Urothelium cell line (cell line): ENCODE measurements at regions not wholly inside any gene's neighbourhood (a gene's known extent, or its start where the extent isn't known, plus 50 kb on each side); places are given as distances from the start of the nearest gene placed in this dataset.

Experiments
- DNase-seq: peaks from one replicate; pipeline ENCODE4 v3.0.0; 2011; ENCODE audit warnings: low spot score, mixed read lengths
- FAIRE-seq: peaks from 2 replicates; lab custom pipeline; 2011; peaks lifted over from hg19 to GRCh38; lab: Jason Lieb, UNC

DNA sequence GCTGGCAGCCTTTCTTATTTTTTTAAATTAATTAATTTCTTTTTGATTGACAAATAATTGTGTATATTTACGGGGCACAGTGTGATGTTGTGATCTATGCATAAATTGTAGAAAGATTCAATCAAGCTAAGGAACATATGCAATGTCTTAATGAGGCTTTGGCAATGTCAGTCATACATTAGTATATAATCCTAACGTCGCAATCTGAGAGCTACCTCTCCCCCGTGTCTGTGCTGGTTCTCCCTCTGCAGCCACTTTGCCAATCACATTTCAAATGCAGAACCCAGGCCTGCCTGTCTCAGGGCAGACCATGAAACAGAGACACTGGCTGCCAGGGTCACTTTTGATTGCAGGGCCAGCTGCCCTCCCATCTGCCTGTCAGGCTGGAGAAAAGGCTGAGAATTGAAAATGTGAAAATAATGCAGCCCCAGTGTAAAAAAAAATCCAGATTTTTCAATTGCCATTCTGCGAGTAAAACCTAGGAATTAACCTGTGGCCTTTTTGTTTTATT is 56.3 kb downstream of the SLC24A2 start:
- no peak for DNase-seq
- no peak for FAIRE-seq

DNA sequence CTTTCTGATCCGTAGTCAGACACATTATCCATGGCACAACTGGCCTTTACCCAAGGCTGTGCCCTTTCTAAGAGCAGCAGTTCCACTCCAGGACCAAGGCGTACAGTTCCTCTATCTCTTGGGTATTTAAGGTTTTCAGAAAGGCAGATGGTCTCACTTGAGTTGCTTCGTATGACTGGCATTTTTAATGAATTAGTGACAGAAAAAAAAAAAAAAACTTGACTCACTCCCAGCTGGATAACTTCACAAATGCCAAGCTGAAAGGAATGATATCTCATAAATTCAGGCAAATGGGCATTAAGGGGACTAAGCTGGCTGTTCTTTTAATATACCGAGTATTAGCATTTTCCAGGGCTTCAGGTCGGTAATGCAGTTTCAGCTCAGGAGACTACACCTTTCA is 60.7 kb downstream of the SLC24A2 start:
- FAIRE-seq, result no peak

DNA sequence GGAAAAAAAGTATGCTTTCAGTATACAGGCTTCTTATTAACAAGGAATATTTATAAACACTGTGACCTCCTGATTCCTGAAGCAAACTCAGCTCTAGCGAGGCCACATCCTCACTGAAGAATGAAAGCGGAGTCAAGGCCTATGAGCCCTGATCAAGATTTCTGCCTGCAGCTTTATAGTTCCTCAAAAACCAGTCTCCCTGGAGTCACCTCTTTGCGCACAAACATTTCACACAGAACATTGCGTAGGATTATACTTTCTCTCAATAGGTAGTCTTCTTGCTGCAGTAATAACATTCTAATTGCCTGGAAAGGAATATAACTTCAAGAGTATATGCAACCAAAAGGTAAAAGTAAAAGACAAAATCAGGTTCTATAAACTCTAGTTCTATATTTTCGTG is 62.9 kb downstream of the SLC24A2 start:
- DNase-seq (no peak), FAIRE-seq (no peak)

More for the DNA sequence above, 60.7 kb downstream of the SLC24A2 start:
- DNase-seq, result no peak

DNA sequence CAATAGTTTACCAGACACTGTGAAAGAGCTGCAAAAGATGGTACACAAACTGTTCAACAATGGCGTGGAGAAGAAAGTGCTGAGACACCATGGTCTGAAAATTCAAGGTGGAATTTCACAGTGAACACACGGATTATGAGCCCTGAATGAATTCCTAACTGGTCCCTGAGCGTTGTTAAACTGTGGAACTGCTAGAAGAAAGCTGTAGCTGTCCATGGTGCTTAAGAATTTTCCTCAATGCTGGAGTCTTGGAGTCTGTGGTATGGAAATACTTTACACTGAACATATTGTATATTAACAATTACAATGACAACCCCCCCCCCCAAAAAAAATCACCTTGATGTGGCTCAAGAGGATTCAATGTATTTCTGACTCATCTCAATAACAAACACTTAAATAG is 68.5 kb downstream of the SLC24A2 start:
- FAIRE-seq (no peak), DNase-seq (peak; percentile 13)

DNA sequence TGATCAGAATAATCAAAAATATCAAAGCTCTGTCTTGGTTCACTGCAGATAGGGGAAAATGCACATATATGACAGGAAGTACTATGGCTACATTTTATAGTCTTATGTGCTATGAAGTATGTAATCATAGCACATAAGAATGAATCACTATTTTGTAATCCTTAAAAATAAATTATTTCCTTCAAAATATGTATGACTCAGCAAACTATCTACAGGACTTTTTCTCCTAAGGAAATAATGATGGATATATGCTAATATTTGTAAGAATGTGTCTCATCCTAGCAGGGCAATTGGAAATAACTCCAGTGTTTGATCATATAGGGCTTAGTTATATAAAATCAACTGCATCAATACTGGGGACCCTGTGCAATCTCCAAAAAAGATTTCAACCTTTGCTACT is 85.1 kb downstream of the SLC24A2 start:
- DNase-seq (no peak), FAIRE-seq (no peak)

DNA sequence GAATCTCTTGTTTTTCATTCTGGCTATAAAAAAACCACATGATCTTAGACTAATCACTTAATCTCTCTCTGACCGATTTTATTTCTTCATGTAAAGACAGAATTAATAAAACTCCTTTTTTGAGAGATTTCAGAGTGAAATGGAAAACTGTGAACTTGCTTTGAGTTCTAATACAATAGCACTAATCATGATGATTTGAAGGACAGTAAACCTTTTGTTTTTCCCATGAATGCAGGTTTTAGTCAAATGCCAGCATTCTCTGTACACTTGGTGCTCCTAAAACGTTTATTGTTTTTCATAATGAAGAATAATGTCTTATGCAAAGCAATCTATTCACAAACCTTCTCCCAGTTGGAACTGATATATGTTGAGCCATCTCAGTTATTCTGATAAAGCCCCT is 86.8 kb downstream of the SLC24A2 start:
- DNase-seq (no peak), FAIRE-seq (no peak)

DNA sequence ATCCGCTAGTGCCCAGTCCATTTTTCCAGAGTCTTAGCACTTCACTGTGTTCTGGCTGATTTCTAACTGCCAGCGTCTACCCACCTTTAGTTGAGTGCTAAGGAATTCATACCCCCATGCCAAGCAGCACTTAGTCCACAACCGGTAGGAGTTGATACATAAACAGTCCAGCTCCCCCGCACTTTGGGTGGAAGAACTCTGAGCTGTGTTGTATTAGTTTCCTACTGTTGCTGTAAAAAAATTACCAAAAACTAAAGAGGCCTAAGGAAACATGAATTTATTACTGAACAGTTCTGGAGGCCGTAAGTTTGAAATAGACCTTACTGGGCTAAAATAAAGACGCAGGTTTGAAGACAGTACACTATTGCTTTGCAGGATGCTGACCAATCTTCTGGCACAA is 87.6 kb downstream of the SLC24A2 start:
- no peak for DNase-seq

DNA sequence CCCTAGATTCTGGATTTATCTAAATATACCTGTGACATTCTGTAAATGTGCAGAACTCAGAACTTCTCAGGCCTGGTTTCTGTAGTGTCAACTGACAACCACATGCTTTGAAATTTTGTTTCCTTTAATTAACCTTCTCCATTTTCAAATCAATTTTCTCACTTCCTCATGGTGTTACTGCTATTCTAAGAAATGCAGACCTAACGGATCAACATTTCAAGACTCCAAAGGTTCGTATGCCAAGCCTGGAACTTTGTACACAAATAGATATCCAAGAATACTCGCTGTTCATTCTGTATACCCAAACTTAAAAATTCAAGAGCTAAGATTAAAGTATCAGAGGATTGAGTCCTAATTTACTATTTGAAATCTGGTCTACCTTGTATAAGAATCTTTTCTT is 88.1 kb downstream of the SLC24A2 start:
- FAIRE-seq (no peak), DNase-seq (no peak)

More for the DNA sequence above, 87.6 kb downstream of the SLC24A2 start:
- FAIRE-seq, result no peak

DNA sequence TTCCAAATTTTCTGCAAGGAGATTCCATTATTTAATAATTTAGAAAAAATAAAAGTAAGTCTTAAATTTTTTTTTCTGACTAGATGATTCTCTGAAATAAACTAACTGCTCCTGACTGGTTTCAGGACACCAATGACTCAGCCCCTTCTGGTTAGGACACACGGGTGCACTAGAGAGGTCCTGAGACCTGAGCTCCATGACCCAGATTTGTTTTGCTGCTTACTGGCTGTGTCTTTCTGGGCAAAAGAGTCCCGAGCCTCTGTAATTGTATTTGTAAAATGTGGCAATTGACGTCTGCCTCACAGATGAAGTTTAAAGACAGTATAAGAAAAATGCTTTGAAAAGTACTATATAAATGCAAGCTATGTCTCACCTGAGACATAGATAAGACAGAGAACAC is 89.1 kb downstream of the SLC24A2 start:
- DNase-seq, result no peak
- no peak for FAIRE-seq

DNA sequence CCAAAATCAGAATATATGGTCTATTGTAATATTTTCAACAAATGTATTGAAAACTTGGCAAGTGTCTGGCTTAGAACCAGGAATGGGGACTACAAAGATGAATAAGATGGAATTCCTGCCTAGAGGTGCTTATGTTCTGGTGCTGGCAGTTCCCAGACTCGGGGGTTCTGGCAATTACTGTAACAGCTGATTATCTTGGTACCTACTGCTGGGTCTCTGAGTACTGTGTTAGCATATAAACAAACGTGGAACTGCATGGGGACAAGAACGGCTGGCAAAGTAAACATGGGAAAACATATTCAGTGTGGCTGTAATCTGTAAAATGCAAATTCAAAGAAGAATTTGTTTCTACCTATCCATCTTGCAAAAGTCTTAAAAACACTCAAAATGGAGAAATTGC is 89.9 kb downstream of the SLC24A2 start:
- FAIRE-seq (no peak), DNase-seq (no peak)

DNA sequence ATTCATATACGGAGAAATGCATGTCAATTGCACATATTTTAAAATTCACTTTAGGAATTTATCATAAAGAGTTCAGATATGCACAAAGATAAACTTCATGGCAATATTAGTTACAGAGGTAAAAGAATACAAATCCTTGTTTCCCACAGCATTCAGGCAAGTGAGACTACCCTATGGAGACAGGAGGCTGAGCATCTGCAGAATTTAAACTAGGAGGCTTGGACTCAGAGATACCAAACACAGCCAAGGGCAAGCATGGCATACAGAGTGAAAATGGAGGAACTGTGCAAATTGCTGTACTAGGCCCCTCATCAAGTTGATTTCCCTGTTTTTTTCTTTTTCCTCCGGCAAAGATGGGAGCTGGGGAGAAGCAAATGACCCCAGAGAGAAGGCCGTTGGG is 94.2 kb downstream of the SLC24A2 start:
- FAIRE-seq (no peak), DNase-seq (no peak)

DNA sequence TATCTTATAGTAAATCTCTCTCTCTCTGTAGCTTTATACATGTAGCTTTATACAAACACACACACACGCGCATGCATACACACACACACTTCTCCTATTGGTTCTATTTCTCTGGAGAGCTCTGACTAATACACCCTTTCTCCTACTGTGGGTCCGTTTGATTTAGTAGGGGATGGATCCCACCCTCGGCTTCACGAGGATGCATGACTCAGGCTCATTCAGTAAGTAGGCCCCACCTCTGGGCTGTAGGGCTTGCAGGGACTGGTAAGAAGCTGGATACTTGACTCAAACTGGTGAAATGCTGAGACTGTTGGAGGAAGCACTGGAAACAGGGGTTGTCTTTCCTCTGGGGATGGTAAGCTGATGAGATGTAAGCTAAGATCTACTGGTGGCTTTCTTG is 98.7 kb downstream of the SLC24A2 start:
- no peak for FAIRE-seq
- DNase-seq, result no peak

DNA sequence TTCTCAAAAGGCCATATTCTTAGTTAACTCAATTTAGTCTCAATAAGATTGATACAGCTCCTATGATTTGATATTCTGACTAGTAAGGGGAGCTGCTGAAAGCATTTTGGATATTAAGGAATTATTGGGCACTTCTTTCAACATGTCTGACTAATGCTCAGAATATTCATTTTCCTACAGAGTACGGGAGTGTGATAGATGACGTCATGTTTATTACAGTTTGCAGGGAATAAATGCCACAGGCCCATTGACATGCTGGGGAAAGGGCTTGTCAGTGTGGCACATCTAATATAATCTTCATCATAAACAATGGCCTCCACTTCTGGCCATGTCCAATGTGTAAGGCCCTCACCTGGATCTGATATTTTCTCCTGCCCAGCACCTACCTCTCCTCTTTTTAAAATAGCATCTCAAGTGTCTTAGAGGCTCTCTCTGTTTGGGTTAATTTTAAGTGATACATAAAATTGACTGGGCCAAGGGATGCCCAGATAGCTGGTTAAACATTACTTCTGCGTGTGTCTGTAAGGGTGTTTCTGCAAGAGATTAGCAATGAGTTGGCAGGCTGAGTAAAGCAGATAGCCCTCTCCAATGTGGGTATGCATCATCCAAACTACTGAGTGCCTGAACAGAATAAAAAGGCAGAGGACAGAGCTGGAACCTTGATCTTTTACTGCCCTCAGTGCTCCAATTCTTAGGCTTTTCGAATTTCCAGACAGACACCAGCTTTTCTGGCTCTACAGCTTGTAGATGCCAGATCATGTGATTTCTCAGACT is 99.3 kb downstream of the SLC24A2 start:
- DNase-seq, result peak; percentile 21
- no peak for FAIRE-seq

DNA sequence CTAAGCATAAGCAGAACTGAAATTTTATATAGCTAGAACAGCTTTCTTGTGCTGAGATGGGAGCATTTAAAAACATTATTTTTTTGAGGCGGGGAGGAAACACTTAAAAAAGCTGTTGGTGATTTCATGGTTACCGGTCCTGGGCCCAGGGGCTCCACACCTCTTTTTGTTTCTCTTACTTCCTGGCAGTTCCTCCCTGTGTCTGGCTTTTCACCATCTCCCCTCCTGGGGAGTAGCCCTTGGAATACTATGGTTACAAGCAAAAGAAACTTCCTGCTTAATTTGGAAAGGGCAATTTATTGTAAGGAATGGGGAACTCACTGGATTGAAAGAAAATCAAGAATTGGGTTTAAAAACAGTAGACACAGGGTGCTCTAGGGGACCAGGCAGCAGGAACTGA is 105.1 kb downstream of the SLC24A2 start:
- FAIRE-seq (no peak), DNase-seq (no peak)

DNA sequence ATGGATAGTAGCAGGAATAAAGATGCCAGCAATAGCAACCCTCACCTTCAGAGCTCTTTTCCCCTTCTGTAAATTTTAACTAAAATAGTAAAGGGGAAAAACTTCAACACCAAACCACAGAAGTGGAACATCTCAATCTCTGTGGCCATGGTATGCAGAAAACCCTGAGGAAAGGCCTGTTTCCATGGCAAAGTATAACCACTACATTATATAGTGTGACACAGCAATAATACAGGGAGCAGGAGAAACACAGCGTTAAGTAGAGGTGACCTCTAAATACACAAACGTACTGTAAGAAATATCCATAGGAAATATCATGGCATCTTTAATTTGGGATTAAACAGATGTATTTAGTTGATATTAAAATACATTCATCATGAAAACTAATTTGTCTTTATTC is 106.4 kb downstream of the SLC24A2 start:
- FAIRE-seq, result no peak
- DNase-seq, result no peak

DNA sequence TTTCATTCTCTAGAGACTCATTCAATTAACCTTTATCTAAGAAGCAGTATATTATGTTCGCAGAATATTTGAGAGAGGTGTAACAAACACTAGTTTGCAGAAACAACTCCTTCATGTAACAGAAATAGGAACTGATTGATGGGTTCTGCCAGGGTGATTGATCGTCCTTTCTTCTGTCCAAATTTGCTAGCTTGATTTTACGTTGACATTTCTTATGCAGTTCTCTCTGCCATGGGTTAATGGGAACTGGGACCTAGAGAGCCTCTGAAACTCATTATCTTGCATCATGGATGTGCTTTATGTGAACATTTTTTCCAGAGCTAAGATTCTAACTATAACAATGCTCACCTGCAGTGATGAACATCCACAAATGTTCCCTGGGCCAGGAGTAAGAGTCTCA is 107.0 kb downstream of the SLC24A2 start:
- DNase-seq (no peak), FAIRE-seq (no peak)

DNA sequence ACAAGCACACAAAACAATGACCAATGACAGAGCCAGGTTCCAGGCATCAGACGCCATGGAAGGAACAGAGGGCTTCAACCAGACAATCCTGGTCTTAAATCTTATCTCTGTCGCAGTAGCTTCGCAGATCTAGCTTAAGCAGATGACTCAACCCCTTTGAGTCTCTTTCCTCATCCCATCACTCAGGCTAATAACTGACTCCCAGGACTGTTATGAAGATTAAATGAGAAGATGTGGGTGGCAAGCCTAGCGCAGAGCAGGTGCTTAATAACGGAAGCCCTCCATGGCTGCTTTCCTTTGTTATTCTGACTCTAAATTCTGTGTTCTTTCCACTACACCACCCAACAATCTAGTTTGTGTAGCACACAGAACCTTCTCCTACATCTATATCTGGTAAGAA is 110.9 kb downstream of the SLC24A2 start:
- DNase-seq, result no peak
- no peak for FAIRE-seq

DNA sequence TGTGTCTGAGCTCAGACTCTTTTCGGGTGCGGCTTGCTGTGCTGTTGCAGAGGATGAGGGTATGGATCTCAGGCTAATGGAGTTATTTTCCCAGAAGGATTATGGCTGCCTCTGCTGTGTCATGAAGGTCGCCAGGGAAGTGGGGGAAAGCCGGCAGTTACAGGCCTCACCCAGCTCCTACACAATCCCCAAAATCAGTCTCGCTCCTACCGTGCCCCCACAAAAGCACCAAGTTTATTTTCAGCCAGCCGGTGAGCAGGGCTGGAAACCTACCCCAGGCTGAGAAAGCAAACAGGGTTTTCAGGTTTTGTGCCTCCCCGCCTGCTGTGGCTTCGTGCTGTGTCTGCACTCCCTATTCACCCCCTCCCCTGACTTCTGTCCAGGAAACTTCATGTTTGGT is 113.3 kb downstream of the SLC24A2 start:
- FAIRE-seq, result no peak
- no peak for DNase-seq

DNA sequence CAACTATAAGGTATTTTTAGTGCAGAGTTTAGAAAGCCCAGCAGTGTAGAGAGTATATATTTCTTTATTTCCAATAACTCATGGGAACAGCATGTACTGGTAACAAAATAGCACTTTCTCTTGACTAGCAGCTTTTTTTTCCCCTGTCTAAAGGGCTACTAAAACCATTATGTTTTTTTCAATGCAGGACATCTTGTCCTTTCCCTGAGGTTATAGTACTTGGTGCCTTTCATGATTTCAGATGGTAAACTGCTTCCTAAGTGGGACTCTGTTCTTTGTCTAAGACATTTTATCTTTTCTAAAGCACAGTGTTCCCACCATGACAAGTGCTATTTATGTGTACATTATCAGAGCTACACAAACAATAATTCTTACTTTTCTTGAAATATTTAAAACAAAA is 122.3 kb downstream of the SLC24A2 start:
- no peak for DNase-seq
- no peak for FAIRE-seq

DNA sequence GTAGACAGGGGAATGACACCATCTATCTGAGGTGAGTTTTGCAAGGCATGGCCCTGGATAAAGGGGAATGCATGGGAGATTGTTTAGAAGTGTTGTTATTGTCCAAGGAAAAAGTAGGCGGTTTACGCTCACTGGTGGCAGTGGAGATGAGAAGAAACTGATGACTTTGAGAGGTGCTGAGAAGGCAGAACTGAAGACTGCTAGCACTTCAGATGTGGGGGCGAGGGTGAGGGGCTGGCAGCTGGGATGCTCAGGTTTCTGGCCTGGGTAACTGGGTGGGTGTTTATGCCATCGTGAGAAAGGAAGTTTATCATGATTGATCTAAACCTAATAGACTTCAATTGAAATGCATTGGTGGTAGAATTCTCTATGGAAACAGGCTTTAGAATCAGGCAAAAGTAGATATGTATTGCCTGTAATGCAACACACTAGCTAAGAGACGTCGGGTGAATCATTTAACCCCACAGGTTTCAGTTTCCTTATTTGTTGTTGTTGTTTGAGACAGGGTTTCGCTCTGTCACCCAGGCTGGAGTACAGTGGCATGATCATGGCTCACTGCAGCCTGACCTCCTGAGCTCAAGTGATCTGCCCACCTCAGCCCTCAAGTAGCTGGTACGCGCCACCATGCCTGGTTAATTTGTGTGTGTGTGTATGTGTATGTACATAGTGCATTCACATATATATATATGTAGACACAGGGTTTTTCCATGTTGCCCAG is 123.5 kb downstream of the SLC24A2 start:
- no peak for FAIRE-seq
- DNase-seq, result no peak

DNA sequence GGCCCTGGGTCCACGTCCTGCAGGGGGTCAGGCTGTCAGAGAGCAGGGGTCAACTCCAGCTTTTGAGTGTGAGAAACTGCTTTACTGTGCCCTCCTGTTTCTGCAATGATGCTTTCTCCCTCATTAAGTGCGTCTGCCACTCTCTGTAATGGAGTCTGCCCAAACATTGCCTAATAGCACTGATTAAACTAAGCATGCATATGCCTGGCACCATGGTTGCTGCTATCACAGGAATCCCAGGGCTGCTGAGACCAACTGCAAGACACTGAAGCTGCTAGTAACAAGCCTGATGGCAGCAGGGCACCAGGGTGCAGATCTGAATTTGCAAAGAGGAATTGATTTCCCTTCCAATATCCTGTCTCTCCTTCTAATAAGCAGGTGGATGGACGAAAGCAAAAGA is 125.3 kb downstream of the SLC24A2 start:
- FAIRE-seq, result no peak
- no peak for DNase-seq

DNA sequence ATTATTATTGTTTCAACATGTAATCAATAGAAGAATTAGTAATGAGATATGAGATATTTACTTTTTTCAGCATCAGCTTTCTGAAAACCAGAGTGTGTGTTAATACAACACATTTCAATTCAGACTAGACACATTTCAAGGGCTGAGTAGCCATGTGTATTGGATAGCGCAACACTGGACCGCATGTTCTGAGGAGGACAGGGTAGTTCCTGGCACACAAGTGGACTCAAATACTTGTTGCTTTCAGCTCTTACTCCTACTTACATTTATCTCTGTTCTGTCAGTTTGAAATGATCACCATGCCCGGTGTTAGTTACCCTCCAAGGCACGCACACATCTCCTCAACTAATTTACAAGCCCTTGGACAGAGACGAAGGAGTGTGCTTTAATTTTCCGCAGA is 126.6 kb downstream of the SLC24A2 start:
- no peak for FAIRE-seq
- DNase-seq, result no peak
